CD14-positive monocyte (primary cell): ENCODE measurements at regions not wholly inside any gene's neighbourhood (a gene's known extent, or its start where the extent isn't known, plus 50 kb on each side); places are given as distances from the start of the nearest gene placed in this dataset.

Source experiments
- DNase-seq, 3 donors: peaks; one replicate each; pipeline ENCODE4 v3.0.0-alpha.2; 2011 to 2022
- H2AFZ ChIP-seq: 2 replicates; pipeline ENCODE4 v1.6.0; 2012; ENCODE audit warnings: mild to moderate bottlenecking, low read depth, low read length, inconsistent platforms; ENCODE audit not compliant: insufficient read depth, poor library complexity, severe bottlenecking
- H3K27ac ChIP-seq, 2 donors: 1 replicate in 1 of 2; 2 replicates in 1 of 2; pipeline ENCODE4 v1.5.1; 2012 to 2013; ENCODE audit warnings: low read length in 2 of 2, control low read depth in 1 of 2, inconsistent platforms in 1 of 2, low read depth in 1 of 2, mild to moderate bottlenecking in 1 of 2
- H3K27me3 ChIP-seq, 2 donors: one replicate each; pipeline versions ENCODE4 v1.6.0 to v1.6.1; 2011 to 2013; ENCODE audit warnings: low read length in 2 of 2; ENCODE audit not compliant: control insufficient read depth in 2 of 2, insufficient read depth in 2 of 2
- H3K36me3 ChIP-seq, 2 donors: replicated peaks in 1 of 2; 1 replicate in 1 of 2; 2 replicates in 1 of 2; pipeline versions ENCODE4 v1.5.1 to v1.6.1; 2012 to 2013; ENCODE audit warnings: low read length in 2 of 2, control low read depth in 1 of 2, inconsistent platforms in 1 of 2, mild to moderate bottlenecking in 1 of 2; ENCODE audit not compliant: insufficient read depth in 2 of 2, control insufficient read depth in 1 of 2
- H3K4me1 ChIP-seq, 2 donors: 1 replicate in 1 of 2; 2 replicates in 1 of 2; pipeline versions ENCODE4 v1.5.1 to v1.6.1; 2012 to 2013; ENCODE audit warnings: low read length in 2 of 2, control low read depth in 1 of 2, inconsistent platforms in 1 of 2, mild to moderate bottlenecking in 1 of 2, moderate library complexity in 1 of 2; ENCODE audit not compliant: insufficient read depth in 2 of 2, control insufficient read depth in 1 of 2
- H3K4me2 ChIP-seq: replicated peaks from 2 replicates; pipeline ENCODE3; 2012; ENCODE audit warnings: low read length, moderate library complexity, mild to moderate bottlenecking; ENCODE audit not compliant: poor library complexity, severe bottlenecking; ENCODE audit errors: extremely low read depth
- H3K4me3 ChIP-seq, 3 experiments: fragments of 200-600 bp in 1 of 3; sonication (generic) in 1 of 3; replicated peaks in 1 of 3; 1 replicate in 2 of 3; 2 replicates in 1 of 3; pipeline ENCODE4 v1.5.1; 2011 to 2013; ENCODE audit warnings: low read length in 3 of 3, mild to moderate bottlenecking in 3 of 3, control low read depth in 2 of 3, low read depth in 2 of 3, inconsistent platforms in 1 of 3, moderate library complexity in 1 of 3
- H3K79me2 ChIP-seq: 2 replicates; pipeline ENCODE4 v1.6.0; 2012; ENCODE audit warnings: mild to moderate bottlenecking, control low read depth, inconsistent platforms, low read length, moderate library complexity; ENCODE audit not compliant: insufficient read depth
- H3K9ac ChIP-seq: 2 replicates; pipeline ENCODE4 v1.6.0; 2017; ENCODE audit warnings: low read length, mild to moderate bottlenecking; ENCODE audit not compliant: insufficient read depth, poor library complexity, severe bottlenecking
- H3K9me3 ChIP-seq, 2 donors: replicated peaks in 1 of 2; 1 replicate in 1 of 2; 2 replicates in 1 of 2; pipeline versions ENCODE4 v1.5.1 to v1.6.1; 2012 to 2013; ENCODE audit warnings: low read length in 2 of 2, control low read depth in 1 of 2; ENCODE audit not compliant: control insufficient read depth in 1 of 2, insufficient read depth in 1 of 2
- H4K20me1 ChIP-seq: 2 replicates; pipeline ENCODE4 v1.6.0; 2012; ENCODE audit warnings: mild to moderate bottlenecking, low read length, control low read depth, moderate library complexity; ENCODE audit not compliant: insufficient read depth
- H3K27ac Mint-ChIP-seq, 7 donors: one replicate each; pipeline ENCODE4 v1.8.0; 2020; ENCODE audit warnings: mild to moderate bottlenecking in 7 of 7, mixed read lengths in 7 of 7, moderate library complexity in 6 of 7, inconsistent platforms in 2 of 7
- H3K27me3 Mint-ChIP-seq, 3 donors: one replicate each; pipeline ENCODE4 v1.8.0; 2021 to 2022; ENCODE audit warnings: low read depth in 3 of 3, mild to moderate bottlenecking in 3 of 3, mixed read lengths in 3 of 3, moderate library complexity in 3 of 3, inconsistent platforms in 1 of 3
- H3K36me3 Mint-ChIP-seq, 2 donors: one replicate each; pipeline ENCODE4 v1.8.0; 2020; ENCODE audit warnings: mixed read lengths in 2 of 2, inconsistent platforms in 1 of 2, mild to moderate bottlenecking in 1 of 2
- H3K4me1 Mint-ChIP-seq: one replicate; pipeline ENCODE4 v1.8.0; 2020; ENCODE audit warnings: mild to moderate bottlenecking, mixed read lengths
- H3K4me3 Mint-ChIP-seq, 2 donors: one replicate each; pipeline ENCODE4 v1.8.0; 2020; ENCODE audit warnings: mild to moderate bottlenecking in 2 of 2, mixed read lengths in 2 of 2, moderate library complexity in 1 of 2
- H3K9me3 Mint-ChIP-seq, 7 donors: one replicate each; pipeline ENCODE4 v1.8.0; 2020 to 2022; ENCODE audit warnings: mixed read lengths in 7 of 7, mild to moderate bottlenecking in 6 of 7, moderate library complexity in 6 of 7, inconsistent platforms in 2 of 7
- CTCF ChIP-seq: fragments of 200-600 bp; IDR thresholded peaks from one replicate; pipeline ENCODE4 v1.8.0; 2022; ENCODE audit warnings: antibody characterized with exemption, mild to moderate bottlenecking
- WGBS: methylation state at CpG from one replicate; pipeline ENCODE4 v1.1.5; 2013; ENCODE audit warnings: missing lambda C conversion rate; ENCODE audit not compliant: insufficient coverage; 5-methylcytosine and 5-hydroxymethylcytosine counted together
- intact Hi-C, 2 donors: fragments of 100-400 bp; cut with micrococcal nuclease; formaldehyde crosslinking; loops; one replicate each; pipeline versions ENCODE4 v1.15.0 to v1.15.1; 2023

- H3K9me3 ChIP-seq, result no peaks in the 10 kb centered on the region
- H3K4me3 ChIP-seq, result no peak overlapping the region
- H3K27me3 Mint-ChIP-seq, result no peaks in the 10 kb centered on the region
- H3K4me3 Mint-ChIP-seq, result no peak overlapping the region
- no peaks in the 10 kb centered on the region for H3K36me3 ChIP-seq
- no peak for DNase-seq
- no peaks in the 10 kb centered on the region for H3K4me1 Mint-ChIP-seq
- no peaks in the 10 kb centered on the region for H4K20me1 ChIP-seq
- no peak overlapping the region for H3K4me2 ChIP-seq
- no peaks in the 10 kb centered on the region for H3K27me3 ChIP-seq
- no peak overlapping the region for H3K27ac Mint-ChIP-seq
- H3K9ac ChIP-seq, result no peak overlapping the region
- intact Hi-C loops, result no loop called here
- H3K36me3 Mint-ChIP-seq, result no peaks in the 10 kb centered on the region
- no peaks in the 10 kb centered on the region for H3K4me1 ChIP-seq
- H3K27ac ChIP-seq, result no peak overlapping the region
- TF ChIP-seq CTCF, result no peak
- H2AFZ ChIP-seq, result no peak overlapping the region
- 75% methylated on average over 2 of the region's 8 CpGs for WGBS
- H3K79me2 ChIP-seq, result no peaks in the 10 kb centered on the region
- H3K9me3 Mint-ChIP-seq, result peaks cover 0 to 3% (median 1%) of the 10 kb centered on the region in 7 donors
Observed at GRCh38 chr5:91722736-91723467, 339.8 kb upstream of the ARRDC3 start.

- no peak overlapping the region for H3K4me3 Mint-ChIP-seq
- Histone ChIP-seq H3K4me3 (no peak overlapping the region), H3K9ac (no peak overlapping the region), H3K9me3 (peaks cover 0 to 9% of the 10 kb centered on the region in 2 donors), H4K20me1 (no peaks in the 10 kb centered on the region), H3K4me2 (no peak overlapping the region), H3K4me1 (no peaks in the 10 kb centered on the region), H3K36me3 (no peaks in the 10 kb centered on the region), H3K27ac (no peak overlapping the region), H2AFZ (no peak overlapping the region), H3K79me2 (no peaks in the 10 kb centered on the region), H3K27me3 (no peaks in the 10 kb centered on the region)
- no peaks in the 10 kb centered on the region for H3K36me3 Mint-ChIP-seq
- intact Hi-C loops, result no loop called here
- DNase-seq, result no peak
- no peaks in the 10 kb centered on the region for H3K4me1 Mint-ChIP-seq
- peaks cover 0 to 2% (median 0%) of the 10 kb centered on the region in 3 donors for H3K27me3 Mint-ChIP-seq
- TF ChIP-seq CTCF, result no peak
- H3K9me3 Mint-ChIP-seq, result peaks cover 2 to 8% (median 5%) of the 10 kb centered on the region in 7 donors
- no peak overlapping the region for H3K27ac Mint-ChIP-seq
Observed at GRCh38 chr5:91712718-91713117, 329.6 kb upstream of the ARRDC3 start.
